ENCODE measurements at regions not wholly inside any gene's neighbourhood (a gene's known extent, or its start where the extent isn't known, plus 50 kb on each side); places are given as distances from the start of the nearest gene placed in this dataset.

DNA sequence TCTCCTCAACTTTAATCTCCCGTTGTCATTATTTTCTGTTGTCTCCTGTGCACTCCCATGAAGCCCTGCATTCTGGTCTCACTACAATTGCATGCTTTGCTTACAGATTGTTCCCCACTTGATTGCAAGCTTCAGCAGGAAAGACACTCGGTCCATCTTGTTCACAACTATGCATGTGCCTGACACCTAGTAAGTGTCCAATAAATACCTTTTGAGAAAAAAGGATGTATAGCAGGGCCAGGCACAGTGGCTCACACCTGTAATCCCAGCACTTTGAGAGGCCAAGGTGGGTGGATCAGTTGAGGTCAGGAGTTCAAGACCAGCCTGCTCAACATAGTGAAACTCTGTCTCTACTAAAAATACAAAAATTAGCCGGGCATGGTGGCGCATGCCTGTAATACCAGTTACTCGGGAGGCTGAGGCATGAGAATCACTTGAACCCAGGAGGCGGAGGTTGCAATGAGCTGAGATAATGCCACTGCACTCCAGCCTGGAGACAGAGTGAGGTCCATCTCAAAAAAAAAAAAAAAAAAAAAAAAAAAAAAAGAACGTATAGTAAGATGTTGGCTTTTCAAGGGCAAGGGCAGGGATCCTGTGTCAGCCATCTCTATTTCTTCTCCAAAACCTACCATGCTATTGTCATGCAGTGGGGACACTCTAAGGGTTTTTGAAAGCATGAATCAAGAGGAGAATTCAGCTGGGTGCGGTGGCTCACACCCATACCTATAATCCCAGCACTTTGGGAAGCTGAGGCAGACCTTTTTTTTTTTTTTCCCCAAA, 338.3 kb downstream of the MYCN start:
- DNase-seq (ENCODE audit: low spot score) = no peak

- DNase-seq (ENCODE audit: low spot score) = no peak
Measured at GRCh38 chr2:16277117-16277516, 336.8 kb downstream of the MYCN start.

DNA sequence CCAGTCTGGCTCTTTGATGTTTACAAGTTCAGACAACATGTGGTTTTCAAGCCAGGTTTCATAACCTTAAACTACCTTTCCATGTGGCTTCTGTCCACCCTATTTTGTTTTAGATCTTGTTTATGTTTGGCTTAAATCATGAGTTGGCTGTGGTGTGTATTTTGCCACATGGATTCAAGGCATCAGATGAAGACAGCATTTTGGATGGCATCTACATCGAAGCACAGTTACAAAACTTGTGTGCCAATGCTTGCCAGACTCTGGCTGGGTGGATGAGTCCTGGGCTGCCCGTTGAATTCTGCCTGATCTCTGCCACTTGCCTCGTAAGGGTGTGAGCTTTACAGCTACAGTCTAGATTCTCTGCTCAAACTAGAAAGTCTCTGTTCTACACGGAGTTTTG, 335.3 kb downstream of the MYCN start:
- DNase-seq (ENCODE audit: low spot score) = no peak

DNA sequence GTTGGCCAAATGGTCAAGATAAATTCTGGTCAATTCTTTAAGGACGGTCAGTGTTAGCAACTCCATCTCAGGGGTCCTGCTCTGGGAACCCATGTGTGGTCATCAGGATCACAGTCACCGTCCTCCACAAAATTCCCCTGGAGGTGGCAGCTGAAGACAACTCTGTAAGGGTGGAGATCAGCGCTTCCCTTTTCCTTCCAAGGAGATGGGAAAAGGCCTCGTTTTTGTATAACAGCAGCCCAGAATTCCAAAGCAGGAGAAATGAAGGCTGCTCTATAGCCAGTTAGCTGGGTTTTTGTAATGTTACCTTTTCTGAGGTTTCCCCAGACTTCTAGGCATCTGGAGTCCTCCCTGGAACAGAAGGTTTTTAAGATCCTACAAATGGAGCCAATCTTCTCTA, 334.8 kb downstream of the MYCN start:
- DNase-seq (ENCODE audit: low spot score) = no peak

DNA sequence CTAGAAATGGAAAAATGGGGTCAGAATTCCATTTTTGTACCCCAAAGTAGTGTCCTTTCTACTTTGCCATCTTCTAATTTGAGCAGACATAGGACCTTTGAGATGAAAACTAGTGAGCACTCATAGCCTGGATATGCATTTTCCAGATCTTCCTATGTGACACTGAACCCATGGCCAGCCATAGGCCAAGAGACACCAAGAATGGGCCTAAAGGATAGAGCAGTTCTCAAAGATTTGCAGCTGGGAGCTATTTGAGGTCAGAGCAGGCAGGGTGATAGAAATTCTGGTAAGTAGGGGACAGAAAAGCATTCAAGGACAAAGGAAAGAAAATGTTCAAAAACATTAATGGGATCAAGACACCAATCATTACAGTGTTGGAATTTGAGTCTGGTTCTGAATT, 332.8 kb downstream of the MYCN start:
- no peak for DNase-seq (ENCODE audit: low spot score)

- DNase-seq (ENCODE audit: low spot score) = no peak
Measured at GRCh38 chr2:16272038-16272788, 331.9 kb downstream of the MYCN start.

DNA sequence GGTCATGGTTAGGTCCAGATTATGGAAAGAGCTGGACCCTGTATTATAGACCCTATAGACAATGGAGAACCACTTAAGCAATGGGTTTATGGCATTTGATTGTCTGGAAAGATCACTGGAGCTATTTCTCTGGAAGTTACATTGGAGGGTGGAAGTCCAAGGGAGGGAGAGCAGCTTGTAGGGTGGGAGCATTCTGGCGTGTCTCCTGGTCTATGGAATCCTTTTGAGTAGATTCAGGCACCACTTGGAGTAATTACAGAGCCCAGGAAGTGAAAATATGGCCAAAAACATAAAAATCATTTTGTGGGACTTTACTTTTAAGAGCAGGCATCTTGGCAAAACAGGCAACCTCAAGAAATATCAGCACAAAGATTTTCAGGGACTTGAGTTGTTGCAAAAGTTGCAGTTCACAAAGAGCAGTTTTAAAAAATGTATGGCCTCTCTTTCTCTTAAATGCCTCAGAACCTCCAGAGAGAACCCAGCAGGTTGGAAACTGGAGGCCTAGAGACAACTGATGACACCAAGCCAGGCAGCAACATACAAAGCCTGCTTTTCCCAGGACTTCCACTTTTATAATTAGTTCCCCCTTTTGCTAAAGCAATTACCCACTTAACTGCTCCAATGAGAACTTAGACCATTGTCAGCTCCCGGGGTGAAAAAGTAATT, 331.0 kb downstream of the MYCN start:
- DNase-seq (ENCODE audit: low spot score) = no peak

DNA sequence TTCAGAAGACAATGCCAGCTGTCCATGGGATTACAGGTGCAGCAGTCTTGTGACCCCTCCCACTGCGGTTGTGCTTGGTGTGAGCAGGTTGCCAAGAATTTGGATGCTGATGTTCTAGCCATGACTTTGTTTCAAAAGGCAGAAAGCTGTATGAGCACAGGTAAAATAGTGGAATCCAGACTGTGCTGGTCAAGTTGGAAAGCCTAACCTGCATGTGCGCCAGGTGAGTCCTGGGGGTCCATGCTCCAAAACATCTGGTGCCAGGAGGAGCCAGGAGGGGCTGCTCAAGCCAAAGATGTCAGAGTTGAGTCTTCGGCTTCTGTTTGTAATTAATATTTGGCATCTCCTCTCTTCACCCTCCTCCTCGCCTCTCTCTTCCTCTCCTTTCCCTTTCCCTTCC, 330.1 kb downstream of the MYCN start:
- DNase-seq (ENCODE audit: low spot score) = no peak

GRCh38 chr2:16268301-16269000, 328.1 kb downstream of the MYCN start:
- no peak for DNase-seq (ENCODE audit: low spot score)

GRCh38 chr2:16266571-16266970, 326.2 kb downstream of the MYCN start:
- DNase-seq (ENCODE audit: low spot score) = no peak

DNA sequence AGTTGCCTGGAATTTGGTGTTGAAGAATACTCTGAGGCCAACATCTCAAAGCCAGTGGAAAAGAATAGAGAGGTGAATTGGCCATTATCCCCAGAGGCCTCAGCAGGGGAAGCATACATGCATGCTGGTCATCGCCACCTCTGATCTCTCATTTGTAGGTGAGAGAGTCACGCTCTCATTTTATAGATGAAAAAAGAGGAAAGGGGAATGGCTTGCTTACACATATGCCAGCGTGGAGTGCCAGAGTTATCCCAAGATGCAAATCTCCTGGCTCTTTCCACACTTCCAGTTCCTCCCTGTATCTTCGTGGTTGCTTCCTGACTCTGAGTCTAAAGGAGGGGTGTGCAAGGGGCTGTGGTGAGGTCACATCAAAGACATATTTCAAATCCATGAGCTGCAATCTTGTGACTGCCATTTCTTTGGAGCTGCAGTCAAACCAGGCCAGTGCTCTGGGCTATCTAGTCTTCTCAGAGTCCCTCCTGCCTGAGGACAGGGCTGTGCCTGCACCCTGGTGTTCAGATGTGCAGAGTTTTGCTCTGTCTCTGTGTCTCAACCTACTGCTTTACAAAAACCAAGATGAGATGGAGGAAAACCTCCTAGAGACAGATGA, 324.7 kb downstream of the MYCN start:
- DNase-seq (ENCODE audit: low spot score) = no peak

GRCh38 chr2:16264491-16264890, 324.1 kb downstream of the MYCN start:
- no peak for DNase-seq (ENCODE audit: low spot score)

GRCh38 chr2:16263241-16263890, 323.0 kb downstream of the MYCN start:
- no peak for DNase-seq (ENCODE audit: low spot score)

DNA sequence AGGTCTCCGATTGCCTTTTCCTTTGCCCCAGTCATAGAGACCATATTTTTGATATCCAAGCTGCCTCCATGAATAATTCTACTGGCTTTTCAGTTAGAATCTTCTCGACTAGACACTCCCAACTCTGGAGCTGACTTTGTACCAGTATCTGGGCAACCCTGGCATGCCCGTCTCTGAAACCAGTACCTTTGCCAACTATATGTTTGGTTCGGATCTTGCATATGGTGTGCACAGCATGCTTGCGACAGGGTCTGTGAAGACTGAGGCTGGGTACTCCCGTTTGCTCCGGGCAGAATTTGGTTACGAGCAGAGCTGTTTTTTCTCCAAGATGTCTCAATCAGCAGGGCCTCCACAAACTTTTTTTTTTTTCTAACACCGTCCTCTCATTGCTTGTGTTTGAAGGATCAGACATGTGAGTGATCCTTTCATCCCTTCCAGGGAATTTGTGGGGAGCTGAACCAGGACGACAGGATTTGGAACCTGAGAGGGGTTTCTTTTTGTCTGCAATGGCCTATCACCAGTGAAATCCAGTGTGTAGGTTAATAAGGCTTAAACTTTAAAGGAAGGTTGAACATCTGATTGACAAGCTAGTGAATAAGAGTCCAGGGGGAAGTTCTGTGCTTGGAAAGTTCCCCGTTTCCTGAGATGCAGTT, 322.3 kb downstream of the MYCN start:
- no peak for DNase-seq (ENCODE audit: low spot score)

DNA sequence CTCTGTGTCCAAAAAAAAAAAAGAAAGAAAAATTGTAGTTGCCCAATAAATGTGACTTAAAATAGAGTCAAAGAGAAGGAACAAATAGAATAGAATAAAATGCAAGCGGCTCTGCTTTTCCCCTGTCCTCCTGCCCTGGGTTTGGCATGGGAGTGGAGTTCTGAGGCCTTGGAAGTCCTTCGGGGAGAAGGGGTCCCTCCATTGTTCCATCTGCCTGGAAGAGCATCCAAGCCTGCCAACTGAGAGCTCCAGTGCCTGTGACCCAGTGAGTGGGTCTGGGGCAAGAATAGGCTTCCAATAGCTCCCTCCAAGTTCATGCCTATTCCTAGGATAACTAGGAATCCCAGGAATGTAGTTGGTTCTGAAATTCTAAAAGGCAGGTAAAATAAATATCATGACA, 321.4 kb downstream of the MYCN start:
- DNase-seq (ENCODE audit: low spot score) = no peak

- no peak for DNase-seq (ENCODE audit: low spot score)
Measured at GRCh38 chr2:16261071-16261470, 320.7 kb downstream of the MYCN start.

GRCh38 chr2:16260041-16260830, 319.9 kb downstream of the MYCN start:
- DNase-seq (ENCODE audit: low spot score) = no peak

- DNase-seq (ENCODE audit: low spot score) = no peak
Measured at GRCh38 chr2:16259010-16259409, 318.7 kb downstream of the MYCN start.

DNA sequence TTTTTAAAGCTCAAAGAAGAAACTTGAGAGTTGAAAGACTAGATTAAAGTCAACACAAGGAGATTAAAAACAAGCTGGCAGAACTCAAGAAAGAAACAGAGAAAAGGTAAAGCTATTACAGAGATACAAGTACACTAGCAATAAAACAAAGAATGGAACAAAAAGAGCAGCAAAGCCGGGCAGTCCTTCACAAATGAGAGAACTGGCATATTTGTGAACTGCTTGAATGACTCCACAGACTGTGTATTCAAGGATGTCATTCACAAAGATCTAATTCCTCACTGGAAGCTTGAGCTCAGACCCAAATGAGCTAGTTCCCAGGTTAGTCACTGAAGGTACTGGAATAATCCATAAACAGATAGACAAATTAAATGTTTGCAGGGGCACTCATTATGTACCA, 318.0 kb downstream of the MYCN start:
- DNase-seq (ENCODE audit: low spot score) = no peak
